IgD-negative memory B cell (primary cell): ENCODE measurements at regions not wholly inside any gene's neighbourhood (a gene's known extent, or its start where the extent isn't known, plus 50 kb on each side); places are given as distances from the start of the nearest gene placed in this dataset.
"Not testable (repeated sequence)": the region's sequence is repeated elsewhere in the genome, so short reads cannot be mapped to it uniquely, and the experiment has no call there.

Experiments used
- H3K27ac Mint-ChIP-seq, 3 donors: one replicate each; pipeline ENCODE4 v1.8.0; 2020 to 2022; ENCODE audit warnings: mild to moderate bottlenecking in 3 of 3, mixed read lengths in 3 of 3, moderate library complexity in 1 of 3
- H3K27me3 Mint-ChIP-seq: one replicate; pipeline ENCODE4 v1.8.0; 2021; ENCODE audit warnings: mixed read lengths
- H3K36me3 Mint-ChIP-seq: one replicate; pipeline ENCODE4 v1.8.0; 2020; ENCODE audit warnings: mild to moderate bottlenecking, mixed read lengths
- H3K4me1 Mint-ChIP-seq, 3 donors: one replicate each; pipeline ENCODE4 v1.8.0; 2020 to 2022; ENCODE audit warnings: mixed read lengths in 3 of 3, mild to moderate bottlenecking in 1 of 3
- H3K4me3 Mint-ChIP-seq, 4 donors: one replicate each; pipeline ENCODE4 v1.8.0; 2020 to 2022; ENCODE audit warnings: mild to moderate bottlenecking in 4 of 4, mixed read lengths in 4 of 4, moderate library complexity in 3 of 4
- H3K9me3 Mint-ChIP-seq, 3 donors: one replicate each; pipeline ENCODE4 v1.8.0; 2020 to 2021; ENCODE audit warnings: mixed read lengths in 3 of 3, mild to moderate bottlenecking in 1 of 3

- Mint-ChIP-seq H3K4me3 (no peak overlapping the region), H3K27ac (no peak overlapping the region), H3K4me1 (no peaks in the 10 kb centered on the region), H3K9me3 (peaks cover 0 to 8% (median 4%) of the 10 kb centered on the region in 3 donors), H3K27me3 (no peaks in the 10 kb centered on the region), H3K36me3 (no peaks in the 10 kb centered on the region)
Measured at GRCh38 chr4:45284400-45285085, 558.2 kb upstream of the GNPDA2 start.

GRCh38 chr4:45283352-45283751 is 557.0 kb upstream of the GNPDA2 start:
- Mint-ChIP-seq H3K27ac (no peak overlapping the region), H3K27me3 (no peaks in the 10 kb centered on the region), H3K4me1 (no peaks in the 10 kb centered on the region), H3K9me3 (peaks cover 2 to 8% (median 4%) of the 10 kb centered on the region in 3 donors), H3K4me3 (no peak overlapping the region), H3K36me3 (no peaks in the 10 kb centered on the region)

GRCh38 chr4:45280121-45280520 is 553.8 kb upstream of the GNPDA2 start:
- H3K9me3 Mint-ChIP-seq, result peaks cover 0 to 2% (median 1%) of the 10 kb centered on the region in 3 donors
- H3K36me3 Mint-ChIP-seq, result no peaks in the 10 kb centered on the region
- H3K4me1 Mint-ChIP-seq, result no peaks in the 10 kb centered on the region
- no peak overlapping the region for H3K4me3 Mint-ChIP-seq
- H3K27me3 Mint-ChIP-seq, result no peaks in the 10 kb centered on the region
- H3K27ac Mint-ChIP-seq, result no peak overlapping the region

- no peaks in the 10 kb centered on the region for H3K36me3 Mint-ChIP-seq
- no peaks in the 10 kb centered on the region for H3K27me3 Mint-ChIP-seq
- peaks cover 3 to 6% (median 4%) of the 10 kb centered on the region in 3 donors for H3K9me3 Mint-ChIP-seq
- no peaks in the 10 kb centered on the region for H3K4me1 Mint-ChIP-seq
- H3K27ac Mint-ChIP-seq, result no peak overlapping the region
- no peak overlapping the region for H3K4me3 Mint-ChIP-seq
Measured at GRCh38 chr4:45275862-45276261, 549.5 kb upstream of the GNPDA2 start.

GRCh38 chr4:45248106-45248505 is 521.8 kb upstream of the GNPDA2 start:
- H3K4me1 Mint-ChIP-seq, H3K36me3 Mint-ChIP-seq, H3K4me3 Mint-ChIP-seq, H3K27ac Mint-ChIP-seq, H3K27me3 Mint-ChIP-seq: not testable (repeated sequence)
- H3K9me3 Mint-ChIP-seq, result peaks cover 3 to 13% (median 7%) of the 10 kb centered on the region in 3 donors

GRCh38 chr4:45241976-45242375 is 515.6 kb upstream of the GNPDA2 start:
- Mint-ChIP-seq H3K4me3 (no peak overlapping the region), H3K9me3 (peaks cover 0 to 8% (median 1%) of the 10 kb centered on the region in 3 donors), H3K27ac (no peak overlapping the region), H3K4me1 (no peaks in the 10 kb centered on the region), H3K36me3 (no peaks in the 10 kb centered on the region), H3K27me3 (no peaks in the 10 kb centered on the region)

GRCh38 chr4:45229206-45229605 is 502.9 kb upstream of the GNPDA2 start:
- Mint-ChIP-seq H3K4me1 (no peaks in the 10 kb centered on the region), H3K27me3 (no peaks in the 10 kb centered on the region), H3K36me3 (no peaks in the 10 kb centered on the region), H3K4me3 (no peak overlapping the region), H3K9me3 (peaks cover 3 to 5% (median 5%) of the 10 kb centered on the region in 3 donors), H3K27ac (no peak overlapping the region)

- Mint-ChIP-seq H3K4me1 (no peaks in the 10 kb centered on the region), H3K9me3 (peaks cover 0 to 4% (median 0%) of the 10 kb centered on the region in 3 donors), H3K36me3 (no peaks in the 10 kb centered on the region), H3K4me3 (no peak overlapping the region), H3K27ac (no peak overlapping the region), H3K27me3 (no peaks in the 10 kb centered on the region)
Measured at GRCh38 chr4:45215976-45216542, 489.7 kb upstream of the GNPDA2 start.

GRCh38 chr4:45208476-45208875 is 482.1 kb upstream of the GNPDA2 start:
- not testable (repeated sequence) for H3K27me3 Mint-ChIP-seq, H3K36me3 Mint-ChIP-seq, H3K9me3 Mint-ChIP-seq, H3K4me3 Mint-ChIP-seq, H3K27ac Mint-ChIP-seq, H3K4me1 Mint-ChIP-seq

- not testable (repeated sequence) for H3K9me3 Mint-ChIP-seq, H3K36me3 Mint-ChIP-seq, H3K4me1 Mint-ChIP-seq, H3K27me3 Mint-ChIP-seq, H3K27ac Mint-ChIP-seq, H3K4me3 Mint-ChIP-seq
Measured at GRCh38 chr4:45207864-45208331, 481.5 kb upstream of the GNPDA2 start.

- H3K4me3 Mint-ChIP-seq, H3K4me1 Mint-ChIP-seq, H3K27me3 Mint-ChIP-seq, H3K36me3 Mint-ChIP-seq, H3K9me3 Mint-ChIP-seq: not testable (repeated sequence)
- peak overlapping the region in 1 of 3 donors; percentile 35 for H3K27ac Mint-ChIP-seq
Measured at GRCh38 chr4:45207241-45207863, 481.0 kb upstream of the GNPDA2 start.

- no peaks in the 10 kb centered on the region for H3K36me3 Mint-ChIP-seq
- H3K9me3 Mint-ChIP-seq, result peaks cover 0 to 3% (median 0%) of the 10 kb centered on the region in 3 donors
- no peak overlapping the region for H3K27ac Mint-ChIP-seq
- no peak overlapping the region for H3K4me3 Mint-ChIP-seq
- H3K4me1 Mint-ChIP-seq, result no peaks in the 10 kb centered on the region
- H3K27me3 Mint-ChIP-seq, result no peaks in the 10 kb centered on the region
Measured at GRCh38 chr4:45199736-45200135, 473.4 kb upstream of the GNPDA2 start.

GRCh38 chr4:45188501-45188900 is 462.1 kb upstream of the GNPDA2 start:
- Mint-ChIP-seq H3K27ac (no peak overlapping the region), H3K36me3 (no peaks in the 10 kb centered on the region), H3K4me3 (no peak overlapping the region), H3K4me1 (no peaks in the 10 kb centered on the region), H3K27me3 (no peaks in the 10 kb centered on the region), H3K9me3 (peaks cover 0 to 1% (median 0%) of the 10 kb centered on the region in 3 donors)

- Mint-ChIP-seq H3K36me3 (no peaks in the 10 kb centered on the region), H3K27ac (no peak overlapping the region), H3K9me3 (no peaks in the 10 kb centered on the region), H3K4me3 (no peak overlapping the region), H3K4me1 (no peaks in the 10 kb centered on the region), H3K27me3 (no peaks in the 10 kb centered on the region)
Measured at GRCh38 chr4:45186249-45186648, 459.9 kb upstream of the GNPDA2 start.

GRCh38 chr4:45183905-45184304 is 457.5 kb upstream of the GNPDA2 start:
- H3K27me3 Mint-ChIP-seq, result no peaks in the 10 kb centered on the region
- H3K4me1 Mint-ChIP-seq, result no peaks in the 10 kb centered on the region
- H3K27ac Mint-ChIP-seq, result no peak overlapping the region
- H3K36me3 Mint-ChIP-seq, result no peaks in the 10 kb centered on the region
- no peaks in the 10 kb centered on the region for H3K9me3 Mint-ChIP-seq
- H3K4me3 Mint-ChIP-seq, result no peak overlapping the region

- no peaks in the 10 kb centered on the region for H3K4me1 Mint-ChIP-seq
- no peak overlapping the region for H3K4me3 Mint-ChIP-seq
- H3K27ac Mint-ChIP-seq, result no peak overlapping the region
- H3K36me3 Mint-ChIP-seq, result no peaks in the 10 kb centered on the region
- H3K27me3 Mint-ChIP-seq, result no peaks in the 10 kb centered on the region
- peaks cover 9 to 12% (median 9%) of the 10 kb centered on the region in 3 donors for H3K9me3 Mint-ChIP-seq
Measured at GRCh38 chr4:45172636-45173035, 446.3 kb upstream of the GNPDA2 start.
